NCI-H510A (cell line): ENCODE measurements at regions not wholly inside any gene's neighbourhood (a gene's known extent, or its start where the extent isn't known, plus 50 kb on each side); places are given as distances from the start of the nearest gene placed in this dataset.

Source experiments
- DNase-seq: peaks from one replicate; lab custom pipeline; 2025; lab: John Stamatoyannopoulos, UW

DNA sequence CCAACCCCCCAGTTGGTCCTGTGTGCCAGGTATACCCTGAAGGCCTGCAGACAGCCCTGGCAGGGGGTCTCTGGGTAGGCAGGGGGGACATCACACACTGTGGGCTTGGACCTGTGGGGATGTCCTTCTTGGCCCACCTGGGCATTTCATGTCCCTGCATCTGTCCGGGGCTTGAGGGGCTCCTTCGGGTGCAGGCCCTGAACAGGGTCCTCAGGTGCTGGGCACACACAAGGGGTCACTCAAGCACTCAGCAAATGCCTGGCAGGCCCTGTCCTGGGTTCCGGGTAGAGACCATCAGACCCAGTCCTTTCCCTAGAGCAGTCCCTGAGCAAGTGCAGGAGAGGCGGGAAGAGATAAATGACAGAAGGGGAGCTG is 70.5 kb upstream of the WNT11 start:
- DNase-seq, result no peak

DNA sequence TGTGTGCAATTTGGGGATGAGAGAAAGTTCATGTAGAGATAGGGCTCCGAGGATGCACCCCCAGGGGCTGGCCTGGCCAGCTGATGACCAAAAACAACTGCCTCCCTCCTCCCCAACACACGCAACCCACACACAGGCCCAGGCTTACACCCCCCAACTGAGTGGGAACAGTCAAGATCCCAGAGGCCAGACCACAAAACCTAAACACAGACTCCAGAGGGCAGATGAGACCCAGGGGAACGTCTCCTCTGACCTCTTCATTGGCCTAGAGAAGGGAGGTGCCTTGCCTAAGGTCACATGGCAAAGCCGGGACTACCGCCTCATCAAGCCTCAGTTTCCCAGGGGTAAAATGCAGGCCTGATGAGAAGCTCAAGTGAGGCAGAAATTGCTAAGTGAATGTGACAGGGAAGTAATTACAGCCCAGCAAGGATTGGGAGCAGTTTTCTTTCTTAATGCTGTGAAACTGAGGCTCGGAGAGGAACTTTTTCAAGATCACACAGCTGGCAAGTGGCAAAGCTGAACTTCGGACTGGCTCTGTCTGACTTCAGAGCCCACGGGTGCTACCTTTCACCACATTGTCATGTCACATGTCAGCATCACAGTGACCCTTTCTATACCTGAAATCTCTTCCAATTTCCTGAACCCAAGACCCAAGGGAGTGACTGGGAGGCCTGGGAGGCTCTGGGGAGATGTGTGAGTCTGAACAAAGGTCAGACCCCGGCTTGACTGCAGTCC is 69.9 kb upstream of the WNT11 start:
- DNase-seq, result no peak

DNA sequence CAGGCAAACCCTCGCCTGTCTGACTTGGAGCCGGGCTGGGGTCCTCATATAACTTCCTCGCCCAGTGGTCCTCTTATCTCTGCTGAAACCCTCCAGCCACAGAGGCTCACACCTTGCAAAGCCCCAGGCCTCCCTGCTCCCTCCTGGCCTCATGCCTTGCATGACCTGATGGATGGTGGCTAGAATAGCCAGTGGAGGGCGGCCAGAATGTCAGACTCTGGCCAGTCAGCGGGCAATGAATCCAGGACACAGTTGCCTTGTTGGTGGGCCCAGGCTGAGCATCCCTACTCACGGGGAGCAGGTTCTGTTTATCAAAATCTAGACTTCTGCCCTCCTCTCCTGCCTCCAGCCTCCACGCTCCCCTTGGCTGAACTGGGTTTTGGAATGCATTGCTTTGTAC is 69.1 kb upstream of the WNT11 start:
- no peak for DNase-seq

DNA sequence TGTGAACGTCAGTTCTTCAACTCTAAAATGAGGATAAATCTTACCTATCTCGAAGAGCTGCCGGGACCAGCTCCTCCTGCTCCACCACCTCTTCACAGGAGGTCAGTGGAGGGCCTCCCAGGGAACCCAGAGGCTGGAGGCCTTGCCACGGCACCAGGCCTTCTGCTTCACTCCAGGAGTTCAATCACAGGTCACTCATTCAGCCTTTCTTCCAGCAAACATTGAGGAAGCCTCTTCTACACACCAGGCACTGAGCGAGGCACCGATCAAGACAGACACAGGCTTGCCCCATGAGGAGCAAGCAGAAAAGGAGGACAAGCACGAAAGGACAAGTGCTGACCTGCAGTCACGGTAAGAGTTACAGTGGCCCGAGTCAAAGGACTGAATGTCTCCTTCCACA is 64.8 kb upstream of the WNT11 start:
- DNase-seq, result no peak

DNA sequence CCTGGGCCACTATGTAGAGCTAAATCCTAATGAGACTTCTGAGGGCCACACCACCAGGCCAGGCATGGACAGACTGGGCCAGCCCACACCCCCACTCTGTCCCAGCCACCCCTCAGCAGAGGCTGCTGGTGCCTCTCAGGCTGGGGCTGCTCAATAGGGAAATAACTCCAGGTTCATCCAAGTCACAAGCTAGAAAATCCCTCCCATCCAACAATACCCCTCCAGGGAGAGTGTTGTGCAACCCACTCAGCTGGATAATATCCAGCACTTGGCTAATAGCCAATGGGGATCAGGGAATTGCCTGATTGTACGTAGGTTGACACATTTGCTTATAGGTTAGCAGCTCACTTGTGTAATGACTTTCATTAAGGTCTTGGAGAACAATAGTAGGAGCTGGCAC is 64.1 kb upstream of the WNT11 start:
- no peak for DNase-seq

DNA sequence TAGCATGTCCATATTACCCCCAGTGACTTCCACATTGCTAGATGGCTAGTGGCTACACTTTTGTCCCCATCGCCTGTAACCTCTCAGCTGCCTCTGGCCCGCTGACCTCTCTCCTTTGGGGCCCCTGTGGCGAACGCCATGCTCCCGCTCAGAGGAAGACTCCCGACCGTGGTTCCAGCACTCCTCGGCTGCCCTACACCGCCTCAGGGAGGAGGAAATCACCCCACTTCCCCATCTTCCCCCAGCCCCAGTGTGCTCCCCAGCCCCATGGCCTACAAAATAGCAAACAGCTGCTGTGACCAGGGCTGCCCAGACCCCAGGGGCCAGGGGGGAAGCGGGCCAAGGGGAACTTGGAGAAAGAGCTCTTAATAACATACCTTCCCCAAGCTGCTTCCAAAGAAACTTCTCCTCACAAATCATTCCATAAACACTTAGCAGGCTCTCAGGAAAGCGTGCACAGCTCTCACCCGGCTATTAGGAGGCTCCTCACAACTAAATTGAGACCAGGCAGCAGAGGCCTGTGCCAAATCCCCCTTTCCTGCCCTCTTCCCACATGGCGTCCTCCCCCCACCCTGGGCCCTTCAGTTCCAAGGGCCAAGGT is 63.5 kb upstream of the WNT11 start:
- no peak for DNase-seq

- DNase-seq, result no peak
Observed at GRCh38 chr11:76269247-76269646, 62.9 kb upstream of the WNT11 start.

DNA sequence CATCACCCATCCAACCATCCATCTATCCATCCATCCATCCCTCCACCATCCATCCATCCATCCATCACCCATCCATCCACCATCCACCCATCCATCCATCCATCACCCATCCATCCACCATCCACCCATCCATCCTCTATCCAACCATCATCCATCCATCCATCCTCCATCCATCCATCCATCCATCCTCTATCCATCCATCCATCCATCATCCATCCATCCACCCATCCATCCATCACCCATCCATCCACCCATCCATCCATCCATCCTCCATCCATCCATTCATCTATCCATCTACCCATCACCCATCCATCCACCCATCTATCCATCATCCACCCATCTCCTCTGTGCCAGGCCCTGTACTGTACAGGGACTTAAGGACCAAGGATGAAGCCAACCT is 62.2 kb upstream of the WNT11 start:
- DNase-seq, result no peak

GRCh38 chr11:76267556-76267955 is 61.3 kb upstream of the WNT11 start:
- no peak for DNase-seq

GRCh38 chr11:76266286-76267100 is 60.2 kb upstream of the WNT11 start:
- DNase-seq, result no peak

- no peak for DNase-seq
Observed at GRCh38 chr11:76265771-76266241, 59.5 kb upstream of the WNT11 start.

DNA sequence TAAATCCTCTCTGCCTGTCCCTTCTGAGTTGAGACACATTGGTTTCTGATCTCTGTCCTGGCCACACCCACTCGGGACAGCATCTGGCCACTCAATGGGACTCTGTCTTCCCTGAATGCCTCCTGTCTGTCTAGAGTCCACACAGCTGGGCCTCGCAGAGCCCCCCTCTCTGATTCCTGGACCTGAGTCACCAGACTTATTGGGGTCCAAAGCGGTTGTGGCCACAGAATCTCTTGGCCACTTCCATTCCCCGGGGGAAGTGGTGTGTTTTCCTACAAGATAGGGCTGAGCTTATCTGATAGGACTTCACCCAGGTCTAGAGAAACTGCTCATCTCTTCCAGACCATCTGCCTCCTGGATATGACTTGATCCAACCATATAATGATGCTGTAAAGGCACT is 57.4 kb upstream of the WNT11 start:
- DNase-seq, result no peak

- DNase-seq, result no peak
Observed at GRCh38 chr11:76263166-76263565, 56.9 kb upstream of the WNT11 start.

GRCh38 chr11:76260296-76260925 is 54.1 kb upstream of the WNT11 start:
- DNase-seq, result no peak

- DNase-seq, result no peak
Observed at GRCh38 chr11:76259299-76259908, 53.1 kb upstream of the WNT11 start.

GRCh38 chr11:76257074-76257719 is 50.9 kb upstream of the WNT11 start:
- no peak for DNase-seq

- no peak for DNase-seq
Observed at GRCh38 chr11:76256448-76256847, 50.1 kb upstream of the WNT11 start.
